ENCODE measurements at regions not wholly inside any gene's neighbourhood (a gene's known extent, or its start where the extent isn't known, plus 50 kb on each side); places are given as distances from the start of the nearest gene placed in this dataset.

GRCh38 chr2:21305581-21305980, 181.8 kb downstream of the TDRD15 start:
- no peak overlapping the region for H2AFZ ChIP-seq (ENCODE audit: low read length)
- peaks cover 0 to 4% of the 10 kb centered on the region in 2 experiments; a peak in 1 of 5 replicates for H3K27me3 ChIP-seq (ENCODE audit: control insufficient read depth in 1 of 2, insufficient read depth in 2 of 2, low read length in 2 of 2)
- H3K79me2 ChIP-seq (ENCODE audit: insufficient read depth, low read length) = no peaks in the 10 kb centered on the region
- no peak overlapping the region for H3K9ac ChIP-seq (ENCODE audit: insufficient read depth, low read depth, low read length)
- H3K4me3 ChIP-seq (replicated peaks in 1 of 3; ENCODE audit: insufficient read depth in 1 of 3, low read depth in 2 of 3, low read length in 3 of 3) = no peak overlapping the region
- H3K9me3 ChIP-seq (ENCODE audit: low read length) = no peaks in the 10 kb centered on the region
- no peak overlapping the region for H3K27ac ChIP-seq (ENCODE audit: extremely low read length, insufficient read depth, low read length)
- DNase-seq (ENCODE audit: low spot score) (no peak), FAIRE-seq (no peak), ATAC-seq (no peak)
- 24% methylated on average over 3 of the region's 3 CpGs for WGBS (ENCODE audit: low lambda C conversion rate)
- CTCF ChIA-PET (ENCODE audit: low intra/inter-chr PET ratio, low total read pairs) = no interaction called here
- H3K4me2 ChIP-seq (ENCODE audit: low read depth, low read length) = no peak overlapping the region
- BruUV-seq (replicated peaks) = no TSS peak
- H3K36me3 ChIP-seq (replicated peaks in 1 of 2; ENCODE audit: control insufficient read depth in 1 of 2, insufficient read depth in 2 of 2, low read length in 2 of 2) = no peaks in the 10 kb centered on the region
- in situ Hi-C loops (cut with HindIII; ENCODE audit: extremely low pct_ligation_motif_present, low pct_unique_long_range_greater_than_20kb) = no loop called here
- TF ChIP-seq ZNF569 (CRISPR knock-in tag; IDR thresholded peaks at IDR 0.05; ENCODE audit: borderline replicate concordance) = no peak
- no peak for TF ChIP-seq ZMYM4 (CRISPR knock-in tag; IDR thresholded peaks at IDR 0.05)
- TF ChIP-seq STAT6 (CRISPR knock-in tag; IDR thresholded peaks at IDR 0.05; ENCODE audit: borderline replicate concordance) = no peak
- intact Hi-C loops (cut with micrococcal nuclease; ENCODE audit: unreplicated experiment) = no loop called here
- H4K20me1 ChIP-seq (ENCODE audit: insufficient read depth, low read length) = no peaks in the 10 kb centered on the region
- POLR2A ChIA-PET = no interaction called here
- no peaks in the 10 kb centered on the region for H3K4me1 ChIP-seq (ENCODE audit: insufficient read depth, low read length)

- Histone ChIP-seq H3K9me3 (ENCODE audit: low read length) (no peaks in the 10 kb centered on the region), H3K9ac (ENCODE audit: insufficient read depth, low read depth, low read length) (no peak overlapping the region), H3K36me3 (replicated peaks in 1 of 2; ENCODE audit: control insufficient read depth in 1 of 2, insufficient read depth in 2 of 2, low read length in 2 of 2) (no peaks in the 10 kb centered on the region), H2AFZ (ENCODE audit: low read length) (no peak overlapping the region), H3K4me1 (ENCODE audit: insufficient read depth, low read length) (no peaks in the 10 kb centered on the region), H4K20me1 (ENCODE audit: insufficient read depth, low read length) (no peaks in the 10 kb centered on the region), H3K4me2 (ENCODE audit: low read depth, low read length) (no peak overlapping the region), H3K27ac (ENCODE audit: extremely low read length, insufficient read depth, low read length) (no peak overlapping the region), H3K27me3 (ENCODE audit: control insufficient read depth in 1 of 2, insufficient read depth in 2 of 2, low read length in 2 of 2) (peaks cover 0 to 4% of the 10 kb centered on the region in 2 experiments; a peak in 1 of 5 replicates), H3K4me3 (replicated peaks in 1 of 3; ENCODE audit: insufficient read depth in 1 of 3, low read depth in 2 of 3, low read length in 3 of 3) (no peak overlapping the region), H3K79me2 (ENCODE audit: insufficient read depth, low read length) (no peaks in the 10 kb centered on the region)
- in situ Hi-C loops (cut with HindIII; ENCODE audit: extremely low pct_ligation_motif_present, low pct_unique_long_range_greater_than_20kb) = no loop called here
- CTCF ChIA-PET (ENCODE audit: low intra/inter-chr PET ratio, low total read pairs) = no interaction called here
- POLR2A ChIA-PET = no interaction called here
- intact Hi-C loops (cut with micrococcal nuclease; ENCODE audit: unreplicated experiment) = no loop called here
- WGBS (ENCODE audit: low lambda C conversion rate) = 11% methylated on average over 2 of the region's 2 CpGs
- no peak for DNase-seq (ENCODE audit: low spot score)
- no peak for ATAC-seq
- FAIRE-seq = no peak
- no TSS peak for BruUV-seq (replicated peaks)
- TF ChIP-seq ZNF556 (CRISPR knock-in tag; IDR thresholded peaks at IDR 0.05; ENCODE audit: borderline replicate concordance) (no peak), FOSL1 (CRISPR knock-in tag; IDR thresholded peaks at IDR 0.05; ENCODE audit: borderline replicate concordance) (no peak), REST (IDR thresholded peaks at IDR 0.05; ENCODE audit: borderline replicate concordance in 1 of 2, low read depth in 1 of 2, low read length in 2 of 2) (no peak), ETV5 (CRISPR knock-in tag; IDR thresholded peaks at IDR 0.05; ENCODE audit: borderline replicate concordance) (no peak), JUNB (CRISPR knock-in tag; IDR thresholded peaks at IDR 0.05; ENCODE audit: borderline replicate concordance) (no peak), RFXAP (CRISPR knock-in tag; IDR thresholded peaks at IDR 0.05; ENCODE audit: borderline replicate concordance) (no peak), HMGXB4 (CRISPR knock-in tag; IDR thresholded peaks at IDR 0.05; ENCODE audit: borderline replicate concordance in 1 of 2, low read depth in 1 of 2) (no peak)
Observed at GRCh38 chr2:21306235-21306634, 182.5 kb downstream of the TDRD15 start.

All from HepG2 (cell line).